KBM-7 (cell line): ENCODE measurements at regions not wholly inside any gene's neighbourhood (a gene's known extent, or its start where the extent isn't known, plus 50 kb on each side); places are given as distances from the start of the nearest gene placed in this dataset.

Source experiments
- DNase-seq: peaks from one replicate; pipeline ENCODE4 v3.0.0-alpha.2; 2015
- in situ Hi-C: fragments of 300-500 bp; cut with MboI; formaldehyde crosslinking; loops from 2 replicates; pipeline ENCODE4 v1.14.3; 2020; ENCODE audit warnings: low sequenced_read_pairs, low pct_unique_long_range_greater_than_20kb, mixed read lengths

GRCh38 chr2:46239175-46239846 lies 57.9 kb upstream of the EPAS1 start:
- DNase-seq: no peak
- in situ Hi-C loops: no loop called here

GRCh38 chr2:46239847-46240181 lies 57.4 kb upstream of the EPAS1 start:
- no peak for DNase-seq
- in situ Hi-C loops: no loop called here

GRCh38 chr2:46241344-46241743 lies 55.9 kb upstream of the EPAS1 start:
- peak; percentile 32 for DNase-seq
- in situ Hi-C loops: no loop called here

GRCh38 chr2:46245869-46246268 lies 51.3 kb upstream of the EPAS1 start:
- no peak for DNase-seq
- in situ Hi-C loops: no loop called here

- no peak for DNase-seq
- in situ Hi-C loops: no loop called here
Measured at GRCh38 chr2:46246790-46247189, 50.4 kb upstream of the EPAS1 start.
